Astrocyte (in vitro differentiated cells and primary cell): ENCODE measurements at regions not wholly inside any gene's neighbourhood (a gene's known extent, or its start where the extent isn't known, plus 50 kb on each side); places are given as distances from the start of the nearest gene placed in this dataset.

Experiments used
- EZH2 ChIP-seq: IDR thresholded peaks from 2 replicates; pipeline ENCODE4 v1.6.1; 2012; ENCODE audit warnings: mild to moderate bottlenecking, low read length, inconsistent platforms; ENCODE audit not compliant: insufficient read depth
- TF ChIP-seq, protein P1 (sequence below): IDR thresholded peaks from 2 replicates; pipeline ENCODE4 v1.5.1; 2011; ENCODE audit warnings: low read depth, mild to moderate bottlenecking, inconsistent platforms, low read length, moderate library complexity; ENCODE audit not compliant: insufficient read depth

DNA sequence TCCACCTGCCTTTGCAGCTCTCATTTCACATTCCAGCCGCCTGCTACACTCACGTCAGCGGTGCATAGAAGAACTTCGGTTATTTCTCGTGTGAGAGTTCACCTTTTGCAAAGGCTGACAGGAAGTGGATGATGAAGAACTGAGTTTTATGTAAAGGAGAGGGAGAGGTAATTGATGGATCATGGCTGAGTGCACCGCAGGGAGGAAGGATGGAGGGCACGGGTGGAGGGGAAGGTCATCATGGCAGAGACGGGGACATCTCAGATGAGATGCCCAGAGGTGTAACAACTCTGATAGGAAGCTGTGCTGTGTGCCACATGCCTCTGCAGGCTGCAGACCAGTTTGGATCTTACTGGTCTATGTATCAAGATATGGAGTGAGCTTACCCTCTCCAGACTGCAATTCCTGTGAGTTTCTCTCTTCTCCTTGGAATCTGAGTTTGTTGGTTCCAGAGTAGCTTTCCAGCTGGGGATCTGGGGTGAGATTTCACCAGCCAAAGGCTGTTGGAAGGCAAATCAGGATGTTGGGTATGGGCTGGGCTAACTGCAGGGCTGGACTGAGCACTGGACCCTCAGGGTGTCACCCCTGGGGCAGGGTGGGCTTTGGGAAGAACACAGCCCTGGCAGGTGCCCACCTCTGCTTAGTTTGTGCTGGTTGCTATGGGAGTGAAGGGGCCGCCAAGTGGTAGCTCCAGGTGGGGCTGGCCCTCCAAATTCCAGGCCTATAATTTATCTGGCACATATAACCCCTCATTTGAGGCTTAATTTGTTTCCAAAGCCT is 777.0 kb downstream of the KCNJ18 start:
- TF ChIP-seq, protein P1, sequence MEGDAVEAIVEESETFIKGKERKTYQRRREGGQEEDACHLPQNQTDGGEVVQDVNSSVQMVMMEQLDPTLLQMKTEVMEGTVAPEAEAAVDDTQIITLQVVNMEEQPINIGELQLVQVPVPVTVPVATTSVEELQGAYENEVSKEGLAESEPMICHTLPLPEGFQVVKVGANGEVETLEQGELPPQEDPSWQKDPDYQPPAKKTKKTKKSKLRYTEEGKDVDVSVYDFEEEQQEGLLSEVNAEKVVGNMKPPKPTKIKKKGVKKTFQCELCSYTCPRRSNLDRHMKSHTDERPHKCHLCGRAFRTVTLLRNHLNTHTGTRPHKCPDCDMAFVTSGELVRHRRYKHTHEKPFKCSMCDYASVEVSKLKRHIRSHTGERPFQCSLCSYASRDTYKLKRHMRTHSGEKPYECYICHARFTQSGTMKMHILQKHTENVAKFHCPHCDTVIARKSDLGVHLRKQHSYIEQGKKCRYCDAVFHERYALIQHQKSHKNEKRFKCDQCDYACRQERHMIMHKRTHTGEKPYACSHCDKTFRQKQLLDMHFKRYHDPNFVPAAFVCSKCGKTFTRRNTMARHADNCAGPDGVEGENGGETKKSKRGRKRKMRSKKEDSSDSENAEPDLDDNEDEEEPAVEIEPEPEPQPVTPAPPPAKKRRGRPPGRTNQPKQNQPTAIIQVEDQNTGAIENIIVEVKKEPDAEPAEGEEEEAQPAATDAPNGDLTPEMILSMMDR: no peak
- no peak for TF ChIP-seq EZH2
